ENCODE measurements at regions not wholly inside any gene's neighbourhood (a gene's known extent, or its start where the extent isn't known, plus 50 kb on each side); places are given as distances from the start of the nearest gene placed in this dataset.
A peak's percentile ranks its signal among the peaks of the same experiment; 100 is the strongest.

DNA sequence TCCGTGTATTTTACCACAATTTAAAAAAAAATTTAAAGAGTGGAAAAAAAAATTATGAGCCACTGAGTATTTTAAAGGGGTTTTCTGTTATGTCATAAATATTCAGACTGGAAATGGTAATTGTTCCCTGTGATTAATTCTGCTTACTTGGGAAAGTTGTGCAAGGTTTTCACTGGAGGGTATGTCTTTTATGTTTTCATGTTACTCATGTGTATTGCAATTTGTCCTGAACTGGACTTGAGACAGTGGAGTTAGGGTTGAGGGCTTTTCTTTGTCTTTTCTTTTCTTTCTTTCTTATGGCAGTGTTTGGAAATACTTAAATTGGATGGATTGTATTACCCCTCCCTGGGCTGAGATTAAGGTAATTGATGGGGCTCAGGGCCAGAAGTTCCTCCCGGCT lies 257.7 kb downstream of the BAMBI start:
- 80 to 83% methylated on average over 2 of the region's 2 CpGs for WGBS, 2 donors
- peaks cover 17% of the 10 kb centered on the region for H3K4me1 ChIP-seq
- H3K27me3 ChIP-seq, result peaks cover 0 to 9% of the 10 kb centered on the region in 2 donors
- TF ChIP-seq, protein P1, sequence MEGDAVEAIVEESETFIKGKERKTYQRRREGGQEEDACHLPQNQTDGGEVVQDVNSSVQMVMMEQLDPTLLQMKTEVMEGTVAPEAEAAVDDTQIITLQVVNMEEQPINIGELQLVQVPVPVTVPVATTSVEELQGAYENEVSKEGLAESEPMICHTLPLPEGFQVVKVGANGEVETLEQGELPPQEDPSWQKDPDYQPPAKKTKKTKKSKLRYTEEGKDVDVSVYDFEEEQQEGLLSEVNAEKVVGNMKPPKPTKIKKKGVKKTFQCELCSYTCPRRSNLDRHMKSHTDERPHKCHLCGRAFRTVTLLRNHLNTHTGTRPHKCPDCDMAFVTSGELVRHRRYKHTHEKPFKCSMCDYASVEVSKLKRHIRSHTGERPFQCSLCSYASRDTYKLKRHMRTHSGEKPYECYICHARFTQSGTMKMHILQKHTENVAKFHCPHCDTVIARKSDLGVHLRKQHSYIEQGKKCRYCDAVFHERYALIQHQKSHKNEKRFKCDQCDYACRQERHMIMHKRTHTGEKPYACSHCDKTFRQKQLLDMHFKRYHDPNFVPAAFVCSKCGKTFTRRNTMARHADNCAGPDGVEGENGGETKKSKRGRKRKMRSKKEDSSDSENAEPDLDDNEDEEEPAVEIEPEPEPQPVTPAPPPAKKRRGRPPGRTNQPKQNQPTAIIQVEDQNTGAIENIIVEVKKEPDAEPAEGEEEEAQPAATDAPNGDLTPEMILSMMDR (IDR thresholded peaks at IDR 0.05), result no peak
- no peak for TF ChIP-seq POLR2A (IDR thresholded peaks at IDR 0.05)
- no peak overlapping the region for H3K4me3 ChIP-seq
- H3K9me3 ChIP-seq, result no peaks in the 10 kb centered on the region
- intact Hi-C loops (cut with DNase I), result no loop called here
- DNase-seq (no peak), ATAC-seq (no peak)
- no peak overlapping the region for H3K27ac ChIP-seq
- H3K36me3 ChIP-seq (replicated peaks in 1 of 2; ENCODE audit: insufficient read depth in 1 of 2, low read depth in 2 of 2), result no peaks in the 10 kb centered on the region

DNA sequence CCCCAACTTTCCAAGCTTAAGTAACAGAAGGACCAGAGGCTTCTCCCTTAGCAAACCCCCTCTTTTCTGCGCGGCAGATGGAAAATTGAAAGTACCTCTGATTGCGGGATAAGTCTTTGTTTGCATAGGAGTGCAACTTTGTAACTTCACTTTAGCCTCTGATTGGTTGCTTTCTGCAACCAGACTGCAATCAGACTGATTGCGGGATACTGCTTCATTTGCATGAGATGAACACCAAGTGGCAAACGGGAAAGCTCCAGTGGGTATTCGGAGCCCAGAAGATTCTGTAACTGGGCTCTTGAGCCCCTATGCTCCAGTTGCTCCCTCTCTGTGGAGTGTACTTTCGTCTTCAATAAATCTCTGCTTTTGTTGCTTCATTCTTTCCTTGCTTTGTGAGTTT lies 260.6 kb downstream of the BAMBI start:
- Histone ChIP-seq H3K27me3 (peaks cover 0 to 9% of the 10 kb centered on the region in 2 donors), H3K27ac (no peak overlapping the region), H3K4me1 (peaks cover 25% of the 10 kb centered on the region), H3K4me3 (no peak overlapping the region), H3K36me3 (replicated peaks in 1 of 2; ENCODE audit: insufficient read depth in 1 of 2, low read depth in 2 of 2) (no peaks in the 10 kb centered on the region), H3K9me3 (no peaks in the 10 kb centered on the region)
- DNase-seq (no peak), ATAC-seq (no peak)
- intact Hi-C loops (cut with DNase I), result no loop called here
- WGBS, 2 donors, result 73 to 90% methylated on average over 7 of the region's 7 CpGs
- TF ChIP-seq, protein P1 (IDR thresholded peaks at IDR 0.05), result no peak
- no peak for TF ChIP-seq POLR2A (IDR thresholded peaks at IDR 0.05)

DNA sequence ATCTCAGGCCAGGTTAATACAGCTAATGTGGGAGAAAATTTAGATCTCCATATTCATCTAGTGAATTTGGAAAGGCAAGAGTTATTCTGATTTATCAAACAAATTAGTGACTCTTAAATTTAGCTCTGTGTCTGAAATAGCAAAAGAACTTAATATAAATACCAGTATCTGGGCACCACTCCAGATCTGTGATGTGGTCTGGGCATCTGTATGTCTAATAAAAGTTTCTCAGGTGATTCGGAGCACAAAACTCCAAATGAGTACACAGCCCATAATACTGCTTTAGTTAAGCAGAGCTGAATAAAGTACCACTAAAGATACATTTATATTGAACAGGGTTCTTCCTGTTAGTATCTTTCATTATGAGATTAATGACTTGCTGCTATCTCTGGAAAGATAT lies 261.4 kb downstream of the BAMBI start:
- DNase-seq, result no peak
- Histone ChIP-seq H3K9me3 (no peaks in the 10 kb centered on the region), H3K36me3 (replicated peaks in 1 of 2; ENCODE audit: insufficient read depth in 1 of 2, low read depth in 2 of 2) (no peaks in the 10 kb centered on the region), H3K27me3 (peaks cover 0 to 9% of the 10 kb centered on the region in 2 donors), H3K27ac (peak overlapping the region in 3 of 4 donors; percentile 36 to 79 (median 70)), H3K4me1 (peaks cover 25% of the 10 kb centered on the region), H3K4me3 (no peak overlapping the region)
- WGBS, 2 donors, result 11 to 15% methylated on average over 1 of the region's 1 CpG
- no peak for TF ChIP-seq POLR2A (IDR thresholded peaks at IDR 0.05)
- TF ChIP-seq, protein P1 (IDR thresholded peaks at IDR 0.05), result no peak
- intact Hi-C loops (cut with DNase I), result no loop called here
- ATAC-seq, result no peak

- Histone ChIP-seq H3K36me3 (replicated peaks in 1 of 2; ENCODE audit: insufficient read depth in 1 of 2, low read depth in 2 of 2) (no peaks in the 10 kb centered on the region), H3K4me1 (peaks cover 25% of the 10 kb centered on the region), H3K27ac (peak overlapping the region in 3 of 4 donors; percentile 36 to 79 (median 70)), H3K27me3 (peaks cover 0 to 9% of the 10 kb centered on the region in 2 donors), H3K4me3 (no peak overlapping the region), H3K9me3 (no peaks in the 10 kb centered on the region)
- DNase-seq, result peak; percentile 78 to 94 (median 84)
- peak in 2 of 3 donors; percentile 9 to 27 for TF ChIP-seq POLR2A (IDR thresholded peaks at IDR 0.05)
- TF ChIP-seq, protein P1 (IDR thresholded peaks at IDR 0.05), result peak in 4 of 7 experiments; percentile 16 to 33 (median 27)
- WGBS, 2 donors, result 19 to 22% methylated on average over 25 to 29 of the region's 29 CpGs
- ATAC-seq, result peak; percentile 98
- intact Hi-C loops (cut with DNase I), result no loop called here
Measured at GRCh38 chr10:28939281-28940157, 262.2 kb downstream of the BAMBI start.
